Lung (tissue), 11 donors: ENCODE measurements at regions not wholly inside any gene's neighbourhood (a gene's known extent, or its start where the extent isn't known, plus 50 kb on each side); places are given as distances from the start of the nearest gene placed in this dataset.

Experiments used
- ATAC-seq: fragments of 200-7000 bp; cut with Tn5 transposase; one replicate; pipeline ENCODE4 v1.9.1; 2020; ENCODE audit warnings: moderate number of reproducible peaks; ENCODE audit not compliant: insufficient read depth, low FRiP score
- DNase-seq, 3 donors: peaks; one replicate each; pipeline ENCODE4 v3.0.0-alpha.2; 2013 to 2017
- H3K27ac ChIP-seq, 2 donors: one replicate each; pipeline ENCODE4 v1.5.1; 2013; ENCODE audit warnings: mild to moderate bottlenecking in 2 of 2, moderate library complexity in 2 of 2, control low read depth in 1 of 2, inconsistent platforms in 1 of 2, low read depth in 1 of 2, low read length in 1 of 2
- H3K27me3 ChIP-seq, 3 donors: one replicate each; pipeline ENCODE4 v1.5.1; 2013; ENCODE audit warnings: low read length in 2 of 3; ENCODE audit not compliant: control insufficient read depth in 3 of 3, insufficient read depth in 3 of 3
- H3K36me3 ChIP-seq, 4 donors: one replicate each; pipeline ENCODE4 v1.5.1; 2013; ENCODE audit warnings: low read length in 4 of 4, mild to moderate bottlenecking in 1 of 4, moderate library complexity in 1 of 4; ENCODE audit not compliant: control insufficient read depth in 4 of 4, insufficient read depth in 4 of 4
- H3K4me1 ChIP-seq, 5 donors: one replicate each; pipeline ENCODE4 v1.5.1; 2013; ENCODE audit warnings: low read length in 5 of 5, mild to moderate bottlenecking in 2 of 5, moderate library complexity in 1 of 5; ENCODE audit not compliant: control insufficient read depth in 5 of 5, insufficient read depth in 5 of 5
- H3K4me3 ChIP-seq: one replicate; pipeline ENCODE4 v1.5.1; 2013; ENCODE audit warnings: mild to moderate bottlenecking, control low read depth, moderate library complexity
- H3K9ac ChIP-seq, 2 donors: one replicate each; pipeline ENCODE4 v1.5.1; 2013; ENCODE audit warnings: low read length in 2 of 2, control low read depth in 1 of 2; ENCODE audit not compliant: insufficient read depth in 1 of 2
- H3K9me3 ChIP-seq, 4 donors: one replicate each; pipeline ENCODE4 v1.5.1; 2013; ENCODE audit warnings: low read length in 3 of 4, mild to moderate bottlenecking in 1 of 4, moderate library complexity in 1 of 4; ENCODE audit not compliant: control insufficient read depth in 4 of 4, insufficient read depth in 3 of 4
- CTCF ChIP-seq: IDR thresholded peaks from 2 replicates; pipeline ENCODE4 v1.5.1; 2012; ENCODE audit warnings: mild to moderate bottlenecking; ENCODE audit errors: control extremely low read depth, extremely low read depth
- WGBS, 2 donors: extraction: QIAGEN DNeasy Blood & Tissue Kit; methylation state at CpG; one replicate each; pipeline ENCODE4 v1.1.7; 2013; 5-methylcytosine and 5-hydroxymethylcytosine counted together
- donor health status: control.
- donor health status: control.
- donor health status: Bipolar disorder and iron deficiency.
- donor health status: healthy.
- donor health status: DM: yes; HTN: yes; CAD: no.

DNA sequence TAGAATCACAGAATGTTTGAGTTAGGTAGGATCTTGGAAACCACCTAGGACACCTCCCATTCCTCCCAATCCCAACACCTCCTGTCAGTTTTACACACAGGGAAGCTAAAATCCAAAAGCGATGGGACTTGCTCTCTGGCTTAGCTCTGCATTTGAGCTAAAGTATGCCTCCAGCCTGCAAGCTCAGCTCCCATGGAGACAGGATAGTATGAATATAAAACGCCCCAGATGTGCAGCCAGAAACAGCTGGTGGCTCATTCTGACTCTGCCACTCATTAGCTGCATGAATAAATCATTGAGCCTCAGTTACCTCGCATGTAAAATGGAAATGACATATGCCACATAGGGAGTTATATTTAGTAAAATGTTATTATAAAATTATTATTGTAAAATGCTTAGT is 336.0 kb downstream of the SUCLA2 start:
- Histone ChIP-seq H3K36me3 (no peaks in the 10 kb centered on the region), H3K4me3 (no peak overlapping the region), H3K27me3 (no peaks in the 10 kb centered on the region), H3K27ac (no peak overlapping the region), H3K9me3 (peaks cover 0 to 3% (median 0%) of the 10 kb centered on the region in 4 donors), H3K4me1 (no peaks in the 10 kb centered on the region), H3K9ac (no peak overlapping the region)
- WGBS, 2 donors, result 76 to 90% methylated on average over 3 of the region's 3 CpGs
- TF ChIP-seq CTCF, result no peak
- DNase-seq (no peak), ATAC-seq (no peak)

DNA sequence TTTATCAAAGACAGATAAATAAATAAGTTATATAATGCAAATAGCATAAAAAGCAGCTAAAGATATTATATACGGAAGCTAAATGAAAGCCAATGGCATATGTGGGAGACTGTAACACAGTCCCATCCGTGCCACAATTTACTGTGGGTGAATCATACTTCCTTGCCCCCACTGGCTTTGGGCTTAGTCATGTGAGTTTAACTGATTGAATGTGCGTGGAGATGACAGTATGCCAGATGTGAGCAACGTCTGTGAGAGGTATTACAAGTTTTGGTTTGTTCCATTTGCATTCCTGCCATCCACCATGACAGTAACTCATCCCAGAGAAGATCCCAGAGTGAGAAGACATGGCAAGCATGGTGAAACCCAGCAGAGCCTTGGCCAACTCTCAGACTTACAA is 340.0 kb downstream of the SUCLA2 start:
- 62 to 88% methylated on average over 4 of the region's 4 CpGs for WGBS, 2 donors

DNA sequence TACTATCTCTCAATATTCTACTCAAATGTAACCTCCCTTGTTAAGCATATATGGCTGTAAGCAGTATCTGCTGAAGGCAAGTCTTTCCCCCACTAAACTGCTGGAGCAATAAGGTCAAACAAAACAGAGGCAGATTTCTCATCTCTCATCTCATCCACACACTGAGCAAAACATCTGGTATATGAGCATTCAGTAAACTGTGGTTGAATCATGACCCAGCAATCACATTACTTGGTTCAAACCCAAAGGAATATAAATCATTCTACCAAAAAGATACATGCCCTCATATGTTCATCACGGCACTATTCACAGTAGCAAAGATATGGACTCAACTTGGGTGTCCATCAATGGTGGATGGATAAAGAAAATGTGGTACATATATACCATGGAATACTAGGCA is 344.4 kb downstream of the SUCLA2 start:
- H3K4me3 ChIP-seq, result no peak overlapping the region
- no peak for DNase-seq
- no peak overlapping the region for H3K9ac ChIP-seq
- H3K36me3 ChIP-seq, result no peaks in the 10 kb centered on the region
- no peak for ATAC-seq
- no peak for TF ChIP-seq CTCF
- WGBS, 2 donors, result 77 to 93% methylated on average over 1 of the region's 1 CpG
- peaks cover 0 to 2% (median 2%) of the 10 kb centered on the region in 3 donors for H3K27me3 ChIP-seq
- H3K9me3 ChIP-seq, result no peaks in the 10 kb centered on the region
- no peaks in the 10 kb centered on the region for H3K4me1 ChIP-seq
- no peak overlapping the region for H3K27ac ChIP-seq

More for the DNA sequence above, 340.0 kb downstream of the SUCLA2 start:
- TF ChIP-seq CTCF, result no peak
- H3K27ac ChIP-seq, result no peak overlapping the region
- H3K27me3 ChIP-seq, result peaks cover 0 to 2% (median 2%) of the 10 kb centered on the region in 3 donors
- H3K4me3 ChIP-seq, result no peak overlapping the region
- no peaks in the 10 kb centered on the region for H3K36me3 ChIP-seq
- no peak for DNase-seq
- H3K9me3 ChIP-seq, result peaks cover 0 to 2% (median 0%) of the 10 kb centered on the region in 4 donors
- no peak for ATAC-seq
- H3K9ac ChIP-seq, result no peak overlapping the region
- H3K4me1 ChIP-seq, result no peaks in the 10 kb centered on the region

DNA sequence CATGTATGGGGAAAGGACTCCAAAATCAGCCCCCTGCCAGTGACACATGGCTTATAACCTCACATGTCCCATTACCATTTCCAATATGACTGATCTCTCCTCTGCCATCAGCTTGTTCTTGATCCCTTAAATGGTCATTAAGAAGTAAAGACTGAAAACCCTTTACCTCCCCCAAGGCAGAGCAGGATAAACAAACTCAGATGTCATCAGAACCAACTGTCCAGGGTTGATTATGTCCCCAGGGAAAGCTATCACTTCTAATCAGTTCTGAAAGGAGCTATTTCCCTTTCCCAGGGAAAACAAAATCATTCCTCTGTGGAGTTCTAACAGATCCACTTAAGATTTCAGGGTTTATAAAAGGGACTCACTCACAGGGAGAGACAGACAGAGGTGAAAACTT is 350.9 kb downstream of the SUCLA2 start:
- H3K36me3 ChIP-seq, result no peaks in the 10 kb centered on the region
- H3K27me3 ChIP-seq, result no peaks in the 10 kb centered on the region
- ATAC-seq (no peak), DNase-seq (no peak)
- no peak overlapping the region for H3K9ac ChIP-seq
- no peaks in the 10 kb centered on the region for H3K9me3 ChIP-seq
- no peak overlapping the region for H3K27ac ChIP-seq
- TF ChIP-seq CTCF, result no peak
- H3K4me1 ChIP-seq, result no peaks in the 10 kb centered on the region
- no peak overlapping the region for H3K4me3 ChIP-seq
